Activated naive CD4-positive, alpha-beta T cell treated with anti-CD3 and anti-CD28 coated beads, Interleukin-2, amount 50 U/mL, for 72 hours (primary cell): ENCODE measurements at regions not wholly inside any gene's neighbourhood (a gene's known extent, or its start where the extent isn't known, plus 50 kb on each side); places are given as distances from the start of the nearest gene placed in this dataset.
"Not testable (repeated sequence)": the region's sequence is repeated elsewhere in the genome, so short reads cannot be mapped to it uniquely, and the experiment has no call there.

ENCODE experiments used
- ATAC-seq, 2 donors: fragments of 150-1000 bp; cut with Tn5 transposase; 2 replicates each; pipeline ENCODE4 v1.10.0; 2021; ENCODE audit warnings: mild to moderate bottlenecking in 2 of 2, moderate library complexity in 2 of 2
- DNase-seq, 2 donors: peaks; one replicate each; pipeline ENCODE4 v3.0.0; 2021 to 2022; ENCODE audit warnings: low spot score in 2 of 2
- H3K27ac Mint-ChIP-seq, 2 donors: one replicate each; pipeline ENCODE4 v1.8.0; 2022; ENCODE audit warnings: mild to moderate bottlenecking in 2 of 2, mixed read lengths in 2 of 2
- H3K36me3 Mint-ChIP-seq, 2 donors: one replicate each; pipeline ENCODE4 v1.8.0; 2022; ENCODE audit warnings: mixed read lengths in 2 of 2
- H3K9me3 Mint-ChIP-seq, 2 donors: one replicate each; pipeline ENCODE4 v1.8.0; 2022; ENCODE audit warnings: mixed read lengths in 2 of 2

DNA sequence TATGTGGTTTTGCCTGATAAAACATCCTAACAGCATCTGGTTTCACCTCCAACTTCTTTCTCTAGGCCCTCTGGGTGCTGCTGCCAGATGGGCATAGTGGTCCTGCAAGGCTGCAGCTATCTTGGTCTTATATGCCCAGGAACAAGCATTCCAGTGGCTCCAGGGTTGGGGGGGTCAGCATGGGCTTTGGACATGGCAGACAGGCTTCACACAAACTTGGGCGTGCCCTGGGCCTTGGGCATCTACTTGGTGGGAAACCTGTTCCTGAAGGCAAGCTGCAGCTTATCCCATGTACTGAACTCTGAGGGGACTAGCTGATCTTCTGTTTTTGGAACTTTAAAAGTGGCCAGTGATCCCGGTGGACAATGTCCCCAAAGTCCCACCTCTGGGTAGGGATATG lies 54.9 kb upstream of the ZNF678 start:
- no peak for ATAC-seq

DNA sequence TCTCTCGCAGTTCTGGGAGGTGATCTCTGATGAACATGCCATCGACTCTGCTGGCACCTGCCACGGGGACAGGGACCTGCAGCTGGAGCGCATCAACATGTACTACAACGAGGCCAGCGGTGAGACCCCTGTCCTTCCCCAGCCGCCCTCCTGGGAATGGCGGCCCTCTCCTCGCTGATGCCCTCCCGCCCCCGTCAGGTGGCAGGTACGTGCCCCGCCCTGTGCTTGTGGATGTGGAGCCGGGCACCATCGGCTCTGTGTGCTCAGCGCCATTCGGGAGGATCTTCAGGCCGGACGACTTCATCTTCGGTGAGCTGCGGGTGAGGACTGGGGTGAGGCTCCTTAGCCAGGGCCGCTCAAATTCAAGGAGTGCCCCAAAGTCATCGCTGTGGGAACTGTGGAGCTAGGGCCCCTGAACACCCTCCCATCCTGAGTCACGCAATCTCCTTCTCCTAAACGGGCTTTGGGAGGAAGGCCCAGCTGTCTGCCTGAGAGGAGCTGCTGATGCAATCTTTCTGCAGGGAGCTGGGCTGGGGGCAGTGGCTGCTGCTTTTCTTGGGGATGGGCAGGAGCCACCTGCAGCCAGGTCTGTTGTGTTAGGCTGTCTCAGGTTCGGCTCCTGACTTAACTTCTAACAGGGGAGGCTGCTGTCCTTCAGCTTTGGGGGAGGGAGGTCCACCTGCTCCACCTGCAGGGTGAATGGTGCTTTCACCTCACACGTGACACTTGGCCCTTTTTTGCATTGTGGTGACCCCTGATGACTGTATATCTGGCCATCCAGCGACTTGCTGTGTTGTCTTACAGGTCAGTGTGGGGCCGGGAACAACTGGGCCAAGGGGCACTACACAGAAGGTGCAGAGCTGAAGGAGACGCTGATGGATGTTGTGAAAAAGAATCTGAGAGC lies 56.6 kb upstream of the ZNF678 start:
- not testable (repeated sequence) for DNase-seq, H3K9me3 Mint-ChIP-seq, H3K27ac Mint-ChIP-seq, ATAC-seq, H3K36me3 Mint-ChIP-seq

More for the DNA sequence above, 54.9 kb upstream of the ZNF678 start:
- Mint-ChIP-seq H3K9me3 (no peaks in the 10 kb centered on the region), H3K27ac (no peak overlapping the region), H3K36me3 (no peaks in the 10 kb centered on the region)
- no peak for DNase-seq

DNA sequence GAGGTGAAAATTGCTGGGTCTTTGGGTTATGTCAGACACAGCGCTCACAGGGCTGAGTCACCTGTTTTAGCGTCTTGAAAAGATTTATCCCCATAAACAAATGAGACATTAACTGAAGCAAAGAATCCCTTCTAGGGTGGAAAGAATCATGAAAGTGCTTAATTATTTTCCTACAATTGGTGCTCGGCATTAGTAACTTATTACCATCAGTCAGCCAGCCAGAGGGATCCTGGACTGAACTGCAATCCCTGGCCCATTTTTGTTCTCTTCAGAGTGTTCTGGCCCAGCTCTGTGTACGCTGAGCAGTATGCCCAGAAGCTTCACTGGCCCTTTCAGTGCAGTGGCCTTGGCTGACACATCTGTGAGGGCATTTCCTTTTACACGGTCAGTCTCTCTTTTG lies 67.3 kb upstream of the ZNF678 start:
- not testable (repeated sequence) for DNase-seq, H3K9me3 Mint-ChIP-seq, ATAC-seq, H3K36me3 Mint-ChIP-seq, H3K27ac Mint-ChIP-seq

DNA sequence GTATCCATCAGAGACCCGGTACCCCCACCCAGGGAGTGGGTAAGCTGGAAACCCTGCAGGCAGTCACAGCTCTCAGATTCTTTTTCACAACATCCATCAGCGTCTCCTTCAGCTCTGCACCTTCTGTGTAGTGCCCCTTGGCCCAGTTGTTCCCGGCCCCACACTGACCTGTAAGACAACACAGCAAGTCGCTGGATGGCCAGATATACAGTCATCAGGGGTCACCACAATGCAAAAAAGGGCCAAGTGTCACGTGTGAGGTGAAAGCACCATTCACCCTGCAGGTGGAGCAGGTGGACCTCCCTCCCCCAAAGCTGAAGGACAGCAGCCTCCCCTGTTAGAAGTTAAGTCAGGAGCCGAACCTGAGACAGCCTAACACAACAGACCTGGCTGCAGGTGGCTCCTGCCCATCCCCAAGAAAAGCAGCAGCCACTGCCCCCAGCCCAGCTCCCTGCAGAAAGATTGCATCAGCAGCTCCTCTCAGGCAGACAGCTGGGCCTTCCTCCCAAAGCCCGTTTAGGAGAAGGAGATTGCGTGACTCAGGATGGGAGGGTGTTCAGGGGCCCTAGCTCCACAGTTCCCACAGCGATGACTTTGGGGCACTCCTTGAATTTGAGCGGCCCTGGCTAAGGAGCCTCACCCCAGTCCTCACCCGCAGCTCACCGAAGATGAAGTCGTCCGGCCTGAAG lies 69.3 kb upstream of the ZNF678 start:
- DNase-seq, ATAC-seq, H3K9me3 Mint-ChIP-seq, H3K27ac Mint-ChIP-seq, H3K36me3 Mint-ChIP-seq: not testable (repeated sequence)

DNA sequence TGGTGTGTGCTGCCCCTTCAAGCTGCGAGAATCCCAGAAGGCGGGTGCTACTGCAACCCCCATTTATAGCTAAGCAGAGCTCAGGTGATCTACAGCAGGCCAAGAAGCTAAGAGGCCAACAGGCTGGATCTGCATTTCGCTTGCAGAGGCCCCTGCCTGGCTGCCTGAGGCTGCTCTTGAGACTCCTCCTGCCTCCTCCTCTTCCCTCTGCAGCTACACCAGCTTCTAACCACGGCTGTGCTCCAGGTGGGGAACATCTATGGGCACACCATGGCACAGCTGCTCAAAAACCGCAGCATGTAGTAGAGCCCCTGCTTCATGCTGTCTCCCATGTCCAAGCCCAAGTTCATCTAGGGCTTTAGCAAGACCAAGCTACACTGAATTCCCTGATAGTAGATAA lies 72.9 kb upstream of the ZNF678 start:
- H3K27ac Mint-ChIP-seq = no peak overlapping the region
- no peak for DNase-seq
- ATAC-seq = no peak
- H3K36me3 Mint-ChIP-seq = no peaks in the 10 kb centered on the region
- peaks cover 0 to 6% of the 10 kb centered on the region in 2 donors for H3K9me3 Mint-ChIP-seq

DNA sequence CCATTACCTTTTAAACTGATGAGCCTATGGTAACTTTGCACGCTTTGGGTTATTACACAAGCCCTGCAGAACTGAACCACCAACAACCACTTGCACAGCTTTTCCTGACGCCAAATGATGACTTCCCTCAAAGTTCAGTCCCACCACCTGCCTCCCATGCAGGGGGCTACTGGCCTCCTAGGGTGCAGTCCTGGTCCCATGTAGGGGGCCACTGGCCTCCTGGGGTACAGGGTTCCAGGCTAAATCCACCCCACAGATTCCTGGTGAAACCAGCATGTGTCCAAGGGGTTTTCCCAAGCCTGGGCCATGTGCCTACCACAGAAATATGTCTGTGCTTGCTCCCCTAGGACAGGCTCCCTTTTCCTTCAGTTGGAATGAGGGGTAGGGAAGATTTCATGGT lies 73.4 kb upstream of the ZNF678 start:
- ATAC-seq (no peak), DNase-seq (no peak)
- no peaks in the 10 kb centered on the region for H3K36me3 Mint-ChIP-seq
- peaks cover 0 to 6% of the 10 kb centered on the region in 2 donors for H3K9me3 Mint-ChIP-seq
- H3K27ac Mint-ChIP-seq = no peak overlapping the region

DNA sequence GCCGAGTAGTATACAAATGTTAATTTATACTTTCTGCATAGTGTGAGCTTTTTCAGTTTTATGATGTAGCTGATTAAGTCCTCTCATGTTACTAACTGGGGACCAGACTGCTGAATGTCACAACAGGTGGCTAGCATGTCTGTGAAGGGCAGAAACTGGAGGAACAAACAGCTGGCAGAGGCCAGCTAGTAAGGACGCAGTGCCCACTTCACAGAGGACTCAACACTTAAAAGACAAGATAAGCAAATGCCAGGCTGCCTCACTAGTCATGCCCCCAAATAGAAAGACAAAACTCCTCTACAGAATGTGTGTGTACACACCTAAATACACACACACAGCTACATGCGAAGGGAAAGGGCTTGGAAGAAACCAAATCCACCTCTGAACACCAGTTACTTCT lies 73.8 kb upstream of the ZNF678 start:
- Mint-ChIP-seq H3K27ac (no peak overlapping the region), H3K9me3 (peaks cover 0 to 6% of the 10 kb centered on the region in 2 donors), H3K36me3 (no peaks in the 10 kb centered on the region)
- DNase-seq (no peak), ATAC-seq (no peak)

DNA sequence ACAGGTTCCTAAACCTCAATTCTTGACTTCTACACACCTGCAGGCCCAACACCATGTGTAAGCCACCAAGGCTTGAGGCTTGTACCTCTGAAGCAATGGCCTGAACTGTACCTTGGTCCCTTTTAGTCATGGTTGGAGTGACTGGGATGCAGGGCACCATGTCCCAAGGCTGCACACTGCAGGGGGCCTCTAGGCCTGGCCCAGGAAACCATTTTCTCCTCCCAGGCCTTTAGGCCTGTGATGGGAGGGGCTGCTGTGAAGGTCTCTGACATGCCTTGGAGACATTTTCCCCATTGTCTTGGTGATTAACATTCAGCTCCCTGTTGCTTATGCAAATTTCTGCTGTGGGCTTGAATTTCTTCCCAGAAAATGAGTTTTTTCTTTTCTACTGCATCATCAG lies 75.8 kb upstream of the ZNF678 start:
- H3K36me3 Mint-ChIP-seq = no peaks in the 10 kb centered on the region
- no peak overlapping the region for H3K27ac Mint-ChIP-seq
- DNase-seq (no peak), ATAC-seq (no peak)
- peaks cover 0 to 6% of the 10 kb centered on the region in 2 donors for H3K9me3 Mint-ChIP-seq

DNA sequence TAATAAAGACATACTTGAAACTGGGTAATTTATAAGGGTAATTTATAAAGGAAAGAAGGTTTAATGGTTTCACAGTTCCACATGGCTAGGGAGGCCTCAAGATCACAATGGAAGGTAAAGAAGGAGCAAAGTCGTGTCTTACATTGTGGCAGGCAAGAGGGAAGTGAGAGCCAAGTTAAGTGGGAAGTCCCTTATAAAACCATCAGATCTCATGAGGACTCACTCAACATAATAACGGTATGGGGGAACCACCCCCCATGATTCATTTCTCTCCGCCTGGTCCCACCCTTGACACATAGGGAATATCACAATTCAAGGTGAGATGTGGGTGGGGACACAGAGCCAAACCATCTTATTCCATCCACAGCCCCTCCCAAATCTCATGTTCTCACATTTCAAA lies 76.8 kb upstream of the ZNF678 start:
- Mint-ChIP-seq H3K36me3 (no peaks in the 10 kb centered on the region), H3K27ac (no peak overlapping the region), H3K9me3 (peaks cover 0 to 6% of the 10 kb centered on the region in 2 donors)
- ATAC-seq = no peak
- DNase-seq = no peak

DNA sequence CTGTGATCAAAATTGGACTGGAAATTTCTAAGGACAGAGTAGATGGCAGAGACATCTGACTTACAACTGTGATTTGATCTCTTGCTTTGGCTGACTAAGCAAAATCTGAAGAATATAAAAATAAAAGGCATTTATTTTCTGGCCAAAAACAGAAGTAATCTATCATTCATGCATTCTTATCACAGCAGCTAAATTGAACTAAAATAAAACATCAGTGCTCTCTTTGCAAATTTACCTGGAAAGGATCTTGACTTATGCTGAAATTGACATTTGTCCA lies 81.4 kb upstream of the ZNF678 start:
- ATAC-seq (no peak), DNase-seq (no peak)
- H3K27ac Mint-ChIP-seq = no peak overlapping the region
- no peaks in the 10 kb centered on the region for H3K36me3 Mint-ChIP-seq
- H3K9me3 Mint-ChIP-seq = no peaks in the 10 kb centered on the region

DNA sequence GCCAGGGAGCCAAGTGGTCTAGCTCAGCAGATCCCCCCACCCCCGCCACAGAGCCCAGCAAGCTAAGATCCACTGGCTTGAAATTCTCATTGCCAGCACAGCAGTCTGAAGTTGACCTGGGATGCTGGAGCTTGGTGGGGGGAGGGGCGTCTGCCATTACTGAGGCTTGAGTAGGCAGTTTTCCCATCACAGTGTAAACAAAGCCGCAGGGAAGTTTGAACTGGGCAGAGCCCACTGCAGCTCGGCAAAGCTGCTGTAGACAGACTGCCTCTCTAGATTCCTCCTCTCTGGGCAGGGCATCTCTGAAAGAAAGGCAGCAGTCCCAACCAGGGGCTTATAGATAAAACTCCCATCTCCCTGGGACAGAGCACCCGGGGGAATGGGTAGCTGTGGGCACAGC lies 89.3 kb upstream of the ZNF678 start:
- not testable (repeated sequence) for H3K36me3 Mint-ChIP-seq, H3K27ac Mint-ChIP-seq, DNase-seq, ATAC-seq, H3K9me3 Mint-ChIP-seq

DNA sequence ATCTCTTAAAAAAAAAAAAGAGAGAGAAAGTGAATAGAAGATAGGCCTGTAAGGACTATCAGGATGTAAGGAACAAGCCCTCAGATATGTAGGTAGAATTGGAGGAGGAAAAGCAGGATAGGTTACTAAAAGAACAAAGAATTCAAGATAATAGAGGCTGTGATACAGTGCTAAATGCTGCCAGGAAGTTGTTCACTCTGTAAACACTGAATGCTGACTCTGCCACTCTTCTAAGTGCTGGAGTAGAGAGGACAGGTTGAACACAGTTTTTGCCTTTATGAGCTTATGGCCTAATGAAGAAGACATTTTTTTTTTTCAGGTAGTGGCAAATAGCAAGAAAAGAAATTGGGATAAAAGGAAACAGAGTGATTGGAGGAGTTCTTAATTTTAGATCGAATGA lies 90.6 kb upstream of the ZNF678 start:
- ATAC-seq (no peak), DNase-seq (no peak)
- Mint-ChIP-seq H3K27ac (no peak overlapping the region), H3K36me3 (peaks cover 4 to 6% of the 10 kb centered on the region in 2 donors), H3K9me3 (peaks cover 5 to 9% of the 10 kb centered on the region in 2 donors)

DNA sequence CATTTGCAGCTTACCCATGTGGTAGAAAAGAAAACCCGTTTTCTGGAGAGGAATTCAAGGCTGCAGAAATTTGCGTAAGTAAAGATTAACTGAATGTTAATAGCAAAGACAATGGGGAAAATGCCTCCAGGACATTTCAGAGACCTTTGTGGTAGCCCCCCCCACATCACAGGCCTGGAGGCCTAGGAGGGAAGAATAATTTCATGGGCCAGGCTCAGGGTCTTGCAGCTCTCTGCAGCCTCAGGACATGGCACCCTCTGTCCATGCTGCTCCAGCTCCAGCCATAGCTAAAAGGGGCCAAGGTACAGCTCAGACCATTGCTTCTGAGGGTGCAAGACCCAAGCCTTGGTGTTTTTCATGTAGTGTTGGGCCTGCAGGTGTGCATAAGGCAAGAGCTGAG lies 92.7 kb upstream of the ZNF678 start:
- peaks cover 5 to 9% of the 10 kb centered on the region in 2 donors for H3K9me3 Mint-ChIP-seq

DNA sequence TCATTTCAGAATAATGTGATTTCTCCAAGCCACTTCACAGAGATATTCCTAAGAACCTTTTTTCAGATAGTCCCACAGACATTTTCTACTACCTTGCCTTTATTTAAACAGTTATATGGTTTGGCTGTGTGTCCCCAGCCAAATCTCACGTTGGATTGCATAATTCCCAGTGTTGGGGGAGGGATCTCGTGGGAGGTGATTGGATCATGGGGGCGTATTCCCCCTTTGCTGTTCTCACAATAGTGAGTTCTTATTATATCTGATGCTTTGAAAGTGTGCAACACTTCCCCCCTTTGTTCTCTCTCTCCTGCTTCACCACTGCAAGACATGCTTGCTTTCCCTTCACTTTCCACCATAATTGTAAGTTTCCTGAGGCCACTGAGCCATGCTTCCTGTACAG lies 93.6 kb upstream of the ZNF678 start:
- H3K36me3 Mint-ChIP-seq = peaks cover 4 to 6% of the 10 kb centered on the region in 2 donors
- DNase-seq (no peak), ATAC-seq (no peak)
- peaks cover 5% of the 10 kb centered on the region in 2 donors for H3K9me3 Mint-ChIP-seq
- no peak overlapping the region for H3K27ac Mint-ChIP-seq

More for the DNA sequence above, 92.7 kb upstream of the ZNF678 start:
- H3K36me3 Mint-ChIP-seq = peaks cover 4 to 6% of the 10 kb centered on the region in 2 donors
- DNase-seq (no peak), ATAC-seq (no peak)
- no peak overlapping the region for H3K27ac Mint-ChIP-seq

DNA sequence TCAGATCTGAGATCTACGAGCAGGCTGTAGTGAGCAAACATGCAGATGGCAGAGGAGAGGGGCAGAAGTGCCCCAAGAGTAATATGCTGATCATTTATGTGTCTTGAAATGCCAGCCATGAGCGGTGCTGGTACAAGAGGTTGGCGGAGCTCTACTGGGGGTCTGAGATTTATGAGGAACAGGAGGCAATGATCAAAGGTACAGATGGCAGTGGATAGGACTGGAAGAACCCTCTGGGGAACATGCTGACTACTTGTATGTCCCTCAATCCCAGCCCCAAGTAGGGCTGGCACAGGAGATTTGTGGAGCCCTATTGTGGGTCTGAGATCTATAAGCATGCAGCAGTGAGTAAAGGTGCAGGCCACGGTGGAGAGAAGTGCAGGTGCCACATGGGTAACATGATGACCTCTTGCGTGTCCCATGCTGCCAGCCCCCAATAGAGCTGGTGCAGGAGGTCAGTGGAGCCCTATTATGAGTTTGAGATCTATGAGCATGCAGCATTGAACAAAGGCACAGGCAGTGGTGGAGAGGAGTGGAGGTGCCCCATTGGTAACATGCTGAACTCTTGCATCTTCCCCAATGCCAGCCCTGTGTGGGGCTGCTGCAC lies 97.2 kb upstream of the ZNF678 start:
- peaks cover 5% of the 10 kb centered on the region in 2 donors for H3K9me3 Mint-ChIP-seq
- ATAC-seq = no peak
- DNase-seq = no peak
- H3K27ac Mint-ChIP-seq = no peak overlapping the region
- peaks cover 4 to 6% of the 10 kb centered on the region in 2 donors for H3K36me3 Mint-ChIP-seq

DNA sequence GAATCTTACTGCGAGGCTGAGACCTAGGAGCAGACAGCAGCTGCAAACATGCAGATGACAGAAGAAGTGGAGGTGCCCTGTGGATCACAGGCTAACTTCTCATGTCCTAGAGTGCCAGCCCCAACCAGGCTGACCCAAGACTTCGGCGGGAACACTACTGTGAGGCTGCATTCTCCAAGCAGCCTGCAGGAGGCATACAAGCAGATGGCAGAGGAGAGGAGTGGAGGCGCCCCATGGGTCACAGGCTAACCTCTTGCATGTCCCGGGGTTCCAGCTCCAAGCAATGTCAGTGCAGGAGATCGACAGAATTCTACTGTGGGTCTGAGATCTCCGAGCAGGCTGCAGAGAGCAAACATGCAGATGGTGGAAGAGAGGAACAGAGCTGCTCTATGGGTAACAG lies 98.1 kb upstream of the ZNF678 start:
- ATAC-seq = no peak
- Mint-ChIP-seq H3K36me3 (peaks cover 2% of the 10 kb centered on the region in 2 donors), H3K9me3 (peaks cover 2% of the 10 kb centered on the region in 2 donors), H3K27ac (no peak overlapping the region)
- no peak for DNase-seq

DNA sequence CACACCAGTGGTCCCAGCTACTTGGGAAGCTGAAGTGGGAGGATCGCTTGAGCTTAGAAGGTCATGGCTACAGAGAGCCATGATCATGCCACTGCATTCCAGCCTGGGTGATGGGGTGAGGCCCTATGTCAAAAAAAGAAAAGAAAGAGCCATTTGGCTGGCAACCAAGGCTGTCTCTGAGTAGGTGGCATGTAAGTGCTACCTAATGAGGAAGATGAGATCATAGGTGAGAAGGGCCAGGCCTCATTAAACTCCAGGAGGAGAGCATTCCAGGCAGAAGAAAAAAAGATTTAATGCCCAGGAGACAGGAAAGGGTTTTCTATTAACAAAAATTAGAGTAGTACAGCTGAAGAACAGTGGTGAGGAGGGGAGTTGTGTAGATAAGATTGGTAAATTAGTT lies 103.4 kb upstream of the ZNF678 start:
- no peak for DNase-seq
- ATAC-seq = no peak
- H3K36me3 Mint-ChIP-seq = no peaks in the 10 kb centered on the region
- H3K9me3 Mint-ChIP-seq = no peaks in the 10 kb centered on the region
- no peak overlapping the region for H3K27ac Mint-ChIP-seq
